H1 (cell line): ENCODE measurements at regions not wholly inside any gene's neighbourhood (a gene's known extent, or its start where the extent isn't known, plus 50 kb on each side); places are given as distances from the start of the nearest gene placed in this dataset.

Experiments used
- JUN ChIP-seq: IDR thresholded peaks from 2 replicates; pipeline ENCODE4 v1.6.1; 2011; ENCODE audit warnings: low read depth, mild to moderate bottlenecking, improper control_type of control experiment, low read length
- POLR2A ChIP-seq, 2 experiments: IDR thresholded peaks; 1 replicate in 1 of 2; 2 replicates in 1 of 2; pipeline ENCODE4 v1.6.1; 2011; ENCODE audit warnings: low read depth in 2 of 2, low read length in 2 of 2, mild to moderate bottlenecking in 2 of 2; ENCODE audit errors: control extremely low read depth in 1 of 2
- SP4 ChIP-seq: IDR thresholded peaks from 2 replicates; pipeline ENCODE4 v1.6.1; 2012; ENCODE audit warnings: low read length, inconsistent platforms
- TF ChIP-seq, protein P1 (sequence below): IDR thresholded peaks from 2 replicates; pipeline ENCODE4 v1.6.1; 2012; ENCODE audit warnings: inconsistent platforms

DNA sequence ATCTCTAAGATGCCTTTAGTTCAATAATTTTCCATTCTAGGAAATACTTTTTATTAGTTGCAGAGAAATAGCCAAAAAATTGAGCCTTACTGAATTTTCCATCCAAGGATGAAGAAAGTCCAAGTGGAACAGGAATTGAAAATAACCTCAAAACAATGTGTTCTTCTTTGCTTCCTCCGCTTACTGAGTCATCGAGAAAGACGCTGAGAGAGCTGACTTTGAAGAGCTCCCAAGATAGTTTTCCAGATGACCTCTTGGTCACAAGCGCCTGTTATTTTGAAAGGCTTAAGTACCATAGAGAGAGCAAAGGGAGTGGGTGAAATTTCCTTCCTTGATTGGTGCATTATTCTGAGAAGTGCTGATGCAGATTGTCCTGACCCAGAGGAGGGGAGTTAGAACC is 253.5 kb upstream of the ATP10B start (continued):
- no peak for TF ChIP-seq JUN
- TF ChIP-seq, protein P1, sequence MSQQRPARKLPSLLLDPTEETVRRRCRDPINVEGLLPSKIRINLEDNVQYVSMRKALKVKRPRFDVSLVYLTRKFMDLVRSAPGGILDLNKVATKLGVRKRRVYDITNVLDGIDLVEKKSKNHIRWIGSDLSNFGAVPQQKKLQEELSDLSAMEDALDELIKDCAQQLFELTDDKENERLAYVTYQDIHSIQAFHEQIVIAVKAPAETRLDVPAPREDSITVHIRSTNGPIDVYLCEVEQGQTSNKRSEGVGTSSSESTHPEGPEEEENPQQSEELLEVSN = no peak
- no peak for TF ChIP-seq SP4
- no peak for TF ChIP-seq POLR2A (IDR thresholded peaks at IDR 0.05; ENCODE audit: control extremely low read depth in 1 of 2, low read depth in 2 of 2, low read length in 2 of 2)
